HG03064 (cell line): ENCODE measurements at regions not wholly inside any gene's neighbourhood (a gene's known extent, or its start where the extent isn't known, plus 50 kb on each side); places are given as distances from the start of the nearest gene placed in this dataset.
"Not testable (repeated sequence)": the region's sequence is repeated elsewhere in the genome, so short reads cannot be mapped to it uniquely, and the experiment has no call there.

Experiments used
- ATAC-seq: cut with Tn5 transposase; IDR thresholded peaks from one replicate; pipeline ENCODE4 v1.9.1; 2021; ENCODE audit warnings: low read depth; ENCODE audit not compliant: unreplicated experiment

- ATAC-seq = no peak
These were observed 589.8 kb upstream of the CYLC2 start for GRCh38 chr9:102405218-102405867.

DNA sequence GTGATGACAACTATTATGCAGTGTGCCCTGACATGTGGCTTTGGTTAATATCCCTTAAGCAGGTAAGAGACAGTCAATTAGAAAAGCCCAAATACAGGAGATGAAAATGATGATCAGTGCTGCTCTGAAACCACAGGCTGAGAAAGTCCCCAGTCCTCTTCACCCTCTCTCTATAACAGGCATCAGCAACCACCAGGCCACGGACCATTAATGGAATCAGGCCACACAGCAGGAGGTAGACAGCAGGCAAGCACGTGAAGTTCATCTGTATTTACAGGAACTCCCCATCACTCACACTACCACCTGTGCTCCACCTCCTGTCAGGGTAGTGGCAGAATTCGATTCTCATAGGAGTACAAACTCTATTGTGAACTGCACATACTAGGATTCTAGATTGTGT is 591.6 kb upstream of the CYLC2 start:
- no peak for ATAC-seq

DNA sequence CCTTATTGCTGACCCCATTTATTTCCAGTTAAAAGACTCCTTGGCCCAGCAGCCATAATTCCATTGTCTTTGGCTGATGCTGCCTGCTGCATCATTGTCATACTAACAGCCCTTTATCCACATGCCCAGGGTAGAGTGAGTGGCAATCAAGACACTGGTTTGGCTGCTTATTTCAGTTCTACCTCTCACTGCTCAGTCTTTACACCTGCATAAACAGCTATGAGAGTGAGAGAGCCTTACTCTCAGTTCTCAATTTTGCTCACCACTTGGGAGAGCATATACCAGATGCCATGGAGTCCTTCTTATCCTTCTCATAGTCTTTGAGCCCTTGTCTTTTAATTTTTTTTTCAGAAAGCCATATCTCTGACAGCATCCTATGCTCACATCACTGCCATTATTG is 596.9 kb upstream of the CYLC2 start:
- no peak for ATAC-seq

GRCh38 chr9:102385620-102386019 is 609.5 kb upstream of the CYLC2 start:
- not testable (repeated sequence) for ATAC-seq

DNA sequence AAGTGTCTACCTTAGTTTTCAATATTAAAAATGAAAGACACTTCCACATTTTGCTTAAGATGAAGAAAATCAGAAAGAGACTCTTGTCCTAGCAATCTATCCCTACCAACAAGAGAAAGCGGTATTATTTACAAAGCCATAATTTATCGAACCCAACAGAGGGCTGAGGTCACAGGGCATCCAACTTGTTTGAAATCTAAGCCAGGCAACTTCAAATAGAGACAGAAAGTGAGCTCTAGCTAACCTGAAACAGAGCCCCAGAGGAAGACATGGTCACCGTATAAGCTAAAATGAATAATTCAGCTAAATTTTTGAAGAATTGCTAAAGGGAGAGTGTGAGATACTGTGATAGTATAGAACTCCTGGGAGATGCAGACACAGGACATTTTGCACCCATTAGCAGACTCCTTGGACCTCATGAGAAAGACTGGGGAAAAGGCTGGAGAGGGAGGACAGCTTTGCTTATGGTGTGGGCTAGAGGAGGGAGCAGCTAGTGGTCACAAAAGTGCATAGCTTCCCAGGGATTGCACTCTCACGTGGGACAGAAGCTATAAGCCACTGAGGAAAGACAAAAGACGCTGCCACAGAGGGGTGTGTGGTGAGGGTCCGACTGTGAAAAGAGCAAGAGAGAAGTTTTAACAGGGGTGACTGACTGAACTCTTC is 624.2 kb upstream of the GRIN3A start:
- no peak for ATAC-seq

- no peak for ATAC-seq
These were observed 622.4 kb upstream of the GRIN3A start for GRCh38 chr9:102360846-102361245.

DNA sequence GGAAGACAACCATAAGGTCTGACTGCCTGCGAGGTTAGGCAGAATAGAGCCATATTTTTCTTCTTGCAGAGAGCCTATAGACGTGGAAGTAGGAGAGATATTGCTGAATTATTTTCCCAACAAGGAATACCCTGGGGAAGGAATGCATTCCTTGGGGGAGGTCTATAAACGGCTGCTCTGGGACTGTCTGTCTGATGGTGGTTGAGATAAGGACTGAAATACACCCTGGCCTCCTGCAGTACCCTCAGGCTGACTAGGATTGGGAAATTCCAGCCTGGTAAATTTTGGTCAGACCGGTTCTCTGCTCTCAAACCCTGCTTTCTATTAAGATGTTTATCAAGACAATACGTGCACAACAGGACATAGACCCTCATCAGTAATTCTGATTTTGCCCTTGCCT is 617.5 kb upstream of the GRIN3A start:
- ATAC-seq = no peak

DNA sequence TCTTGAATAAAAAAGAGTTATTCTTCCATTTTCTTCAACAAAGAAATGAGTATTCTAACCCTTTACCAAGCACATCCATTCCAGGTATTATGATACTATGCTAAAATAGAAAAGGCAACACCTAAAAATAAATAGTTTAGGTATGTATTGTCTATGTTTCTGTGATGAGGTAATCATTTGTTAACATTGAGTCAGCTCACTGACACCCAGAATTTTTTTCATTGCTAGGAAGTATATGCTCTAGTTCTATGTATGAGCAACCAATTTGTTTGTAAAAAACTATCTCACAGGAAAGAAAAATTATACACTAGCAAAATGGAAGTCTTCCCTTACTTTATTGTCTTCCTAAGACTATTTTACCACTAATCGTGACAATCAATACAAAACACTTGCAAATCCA is 615.6 kb upstream of the GRIN3A start:
- ATAC-seq = no peak

DNA sequence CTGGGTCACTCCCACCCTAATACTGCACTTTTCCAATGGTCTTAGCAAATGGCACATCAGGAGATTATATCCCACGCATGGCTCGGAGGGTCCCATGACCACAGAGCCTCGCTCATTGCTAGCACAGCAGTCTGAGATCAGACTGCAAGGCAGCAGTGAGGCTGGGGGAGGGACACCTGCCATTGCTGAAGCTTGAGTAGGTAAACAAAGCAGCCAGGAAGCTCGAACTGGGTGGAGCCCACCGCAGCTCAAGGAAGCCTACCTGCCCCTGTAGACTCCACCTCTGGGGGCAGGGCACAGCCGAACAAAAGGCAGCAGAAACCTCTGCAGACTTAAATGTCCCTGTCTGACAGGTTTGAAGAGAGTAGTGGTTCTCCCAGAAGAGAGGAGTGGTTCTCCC is 599.0 kb upstream of the GRIN3A start:
- not testable (repeated sequence) for ATAC-seq

- ATAC-seq = no peak
These were observed 570.9 kb upstream of the GRIN3A start for GRCh38 chr9:102309379-102309778.

GRCh38 chr9:102295188-102295587 is 556.7 kb upstream of the GRIN3A start:
- ATAC-seq = no peak

DNA sequence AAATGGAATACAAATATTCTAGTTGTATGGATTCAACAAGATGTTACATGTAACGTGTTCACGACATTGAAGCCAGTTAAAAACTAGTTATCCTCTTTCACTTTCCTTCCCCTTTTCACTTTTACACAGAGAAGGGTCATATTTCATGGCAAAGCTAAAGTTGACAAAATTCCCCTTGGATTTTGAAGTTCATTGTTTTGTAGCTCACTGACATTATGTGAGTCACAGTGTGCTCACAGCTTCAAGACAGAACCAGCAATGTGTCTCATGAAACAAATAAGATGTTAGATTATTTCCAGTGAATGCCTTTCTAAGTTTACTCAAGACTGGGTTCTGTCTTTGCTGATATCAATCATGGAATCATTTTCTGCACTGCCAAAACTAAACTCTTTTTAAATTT is 535.5 kb upstream of the GRIN3A start:
- ATAC-seq = no peak

DNA sequence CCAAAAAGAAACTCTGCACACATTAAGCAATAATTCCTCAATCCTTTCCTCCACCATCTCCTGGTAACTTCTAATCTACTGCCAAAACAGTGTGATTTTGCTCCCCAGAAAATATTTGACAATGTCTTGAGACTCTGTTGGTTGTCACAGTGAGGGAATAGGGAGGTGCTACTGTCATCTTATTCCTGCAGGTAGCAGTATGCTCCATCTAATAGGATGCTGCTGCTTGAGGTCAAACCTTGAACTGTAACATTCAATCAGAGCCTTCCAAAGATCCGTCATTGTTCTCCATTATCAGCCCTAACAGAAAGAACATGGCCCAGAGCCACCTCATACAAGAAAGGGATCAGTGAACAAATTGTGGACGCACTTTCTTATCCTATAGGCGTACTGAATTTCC is 514.7 kb upstream of the GRIN3A start:
- no peak for ATAC-seq

- ATAC-seq = no peak
These were observed 506.5 kb upstream of the GRIN3A start for GRCh38 chr9:102244916-102245315.

- no peak for ATAC-seq
These were observed 499.1 kb upstream of the GRIN3A start for GRCh38 chr9:102237520-102237919.

- no peak for ATAC-seq
These were observed 498.6 kb upstream of the GRIN3A start for GRCh38 chr9:102237094-102237493.

DNA sequence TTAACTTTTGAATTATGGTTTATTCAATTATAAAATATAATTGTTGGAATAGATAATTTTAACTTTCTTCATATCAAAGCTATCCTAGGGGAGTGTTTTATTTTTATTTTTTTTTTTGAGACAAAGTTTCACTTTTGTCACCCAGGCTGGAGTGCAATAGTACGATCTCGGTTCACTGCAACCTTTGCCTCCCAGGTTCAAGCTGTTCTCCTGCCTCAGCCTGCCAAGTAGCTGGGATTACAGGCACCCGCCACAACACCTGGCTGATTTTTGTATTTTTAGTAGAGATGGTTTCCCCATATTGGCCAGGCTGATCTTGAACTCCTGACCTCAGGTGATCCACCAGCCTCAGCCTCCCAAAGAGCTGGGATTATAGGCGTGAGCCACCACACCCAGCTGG is 489.0 kb upstream of the GRIN3A start:
- not testable (repeated sequence) for ATAC-seq

GRCh38 chr9:102225841-102226441 is 487.5 kb upstream of the GRIN3A start:
- no peak for ATAC-seq

- ATAC-seq = not testable (repeated sequence)
These were observed 485.1 kb upstream of the GRIN3A start for GRCh38 chr9:102223320-102224136.

- no peak for ATAC-seq
These were observed 470.7 kb upstream of the GRIN3A start for GRCh38 chr9:102209176-102209575.

GRCh38 chr9:102206432-102206831 is 468.0 kb upstream of the GRIN3A start:
- no peak for ATAC-seq
